Right renal pelvis (tissue), 4 donors: ENCODE measurements at regions not wholly inside any gene's neighbourhood (a gene's known extent, or its start where the extent isn't known, plus 50 kb on each side); places are given as distances from the start of the nearest gene placed in this dataset.
"Not testable (repeated sequence)": the region's sequence is repeated elsewhere in the genome, so short reads cannot be mapped to it uniquely, and the experiment has no call there.

ENCODE experiments used
- DNase-seq, 4 donors: peaks; one replicate each; pipeline ENCODE4 v3.0.0-alpha.2; 2013; ENCODE audit warnings: low read depth in 4 of 4, low spot score in 3 of 4, missing footprints in 1 of 4

- DNase-seq: no peak
Measured at GRCh38 chr5:136563489-136563888, 198.1 kb upstream of the TRPC7 start.

GRCh38 chr5:136560126-136560525, 194.8 kb upstream of the TRPC7 start:
- peak in 2 of 4 donors; percentile 18 to 34 for DNase-seq

GRCh38 chr5:136559651-136560050, 194.3 kb upstream of the TRPC7 start:
- DNase-seq: no peak

GRCh38 chr5:136547096-136547495, 181.8 kb upstream of the TRPC7 start:
- not testable (repeated sequence) for DNase-seq

- DNase-seq: not testable (repeated sequence)
Measured at GRCh38 chr5:136546441-136546840, 181.1 kb upstream of the TRPC7 start.

GRCh38 chr5:136545031-136545430, 179.7 kb upstream of the TRPC7 start:
- DNase-seq: not testable (repeated sequence)

GRCh38 chr5:136538534-136538933, 173.2 kb upstream of the TRPC7 start:
- DNase-seq: no peak

GRCh38 chr5:136529081-136529480, 163.7 kb upstream of the TRPC7 start:
- DNase-seq: no peak

GRCh38 chr5:136528481-136529030, 163.2 kb upstream of the TRPC7 start:
- no peak for DNase-seq

GRCh38 chr5:136527311-136527710, 162.0 kb upstream of the TRPC7 start:
- no peak for DNase-seq

- DNase-seq: no peak
Measured at GRCh38 chr5:136526791-136527190, 161.4 kb upstream of the TRPC7 start.

- DNase-seq: no peak
Measured at GRCh38 chr5:136526021-136526420, 160.7 kb upstream of the TRPC7 start.

- DNase-seq: no peak
Measured at GRCh38 chr5:136525597-136525996, 160.3 kb upstream of the TRPC7 start.

- no peak for DNase-seq
Measured at GRCh38 chr5:136522217-136522956, 157.0 kb upstream of the TRPC7 start.

- DNase-seq: no peak
Measured at GRCh38 chr5:136521696-136522095, 156.4 kb upstream of the TRPC7 start.

GRCh38 chr5:136518814-136519213, 153.5 kb upstream of the TRPC7 start:
- no peak for DNase-seq

GRCh38 chr5:136518174-136518573, 152.8 kb upstream of the TRPC7 start:
- no peak for DNase-seq

GRCh38 chr5:136517755-136518154, 152.4 kb upstream of the TRPC7 start:
- DNase-seq: no peak

GRCh38 chr5:136516637-136517036, 151.3 kb upstream of the TRPC7 start:
- DNase-seq: no peak

- DNase-seq: no peak
Measured at GRCh38 chr5:136513430-136513829, 148.1 kb upstream of the TRPC7 start.

- no peak for DNase-seq
Measured at GRCh38 chr5:136511046-136511445, 145.7 kb upstream of the TRPC7 start.

GRCh38 chr5:136510481-136510880, 145.1 kb upstream of the TRPC7 start:
- no peak for DNase-seq
